ENCODE measurements at regions not wholly inside any gene's neighbourhood (a gene's known extent, or its start where the extent isn't known, plus 50 kb on each side); places are given as distances from the start of the nearest gene placed in this dataset.
"Not testable (repeated sequence)": the region's sequence is repeated elsewhere in the genome, so short reads cannot be mapped to it uniquely, and the experiment has no call there.

DNA sequence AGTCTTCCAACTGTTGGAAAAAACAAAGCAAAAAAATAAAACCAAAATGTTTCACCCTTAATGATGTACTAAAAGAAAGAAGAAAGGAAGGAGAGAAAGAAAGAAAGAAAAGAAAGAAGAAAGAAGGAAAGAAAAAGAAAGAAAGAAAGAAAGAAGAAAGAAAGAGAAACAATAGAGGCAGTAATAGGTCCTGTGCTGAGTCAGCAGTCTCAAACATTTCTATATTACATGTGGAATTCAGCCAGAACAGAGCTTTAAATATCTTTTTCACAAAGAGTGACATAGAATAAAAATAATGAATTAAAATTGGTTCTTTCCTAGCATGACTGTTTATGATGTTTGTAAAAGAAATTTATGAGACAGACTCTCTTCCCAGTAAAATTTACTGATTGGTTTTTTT is 1135.3 kb upstream of the CDH8 start:
- H3K4me1 ChIP-seq (ENCODE audit: control insufficient read depth, insufficient read depth, low read length), result no peaks in the 10 kb centered on the region
- H3K4me3 ChIP-seq (ENCODE audit: low read length in 2 of 2), result no peak overlapping the region
- H3K9me3 ChIP-seq (ENCODE audit: control insufficient read depth in 2 of 2, low read length in 2 of 2), result no peaks in the 10 kb centered on the region
- no peaks in the 10 kb centered on the region for H3K36me3 ChIP-seq (ENCODE audit: control insufficient read depth in 2 of 2, insufficient read depth in 2 of 2, low read length in 2 of 2)
- no peak overlapping the region for H3K9ac ChIP-seq (ENCODE audit: low read length in 2 of 2)
- no peak overlapping the region for H3K27ac ChIP-seq (ENCODE audit: low read length)
- H3K27me3 ChIP-seq (ENCODE audit: control insufficient read depth in 1 of 2, insufficient read depth in 2 of 2, low read length in 2 of 2), result no peaks in the 10 kb centered on the region

DNA sequence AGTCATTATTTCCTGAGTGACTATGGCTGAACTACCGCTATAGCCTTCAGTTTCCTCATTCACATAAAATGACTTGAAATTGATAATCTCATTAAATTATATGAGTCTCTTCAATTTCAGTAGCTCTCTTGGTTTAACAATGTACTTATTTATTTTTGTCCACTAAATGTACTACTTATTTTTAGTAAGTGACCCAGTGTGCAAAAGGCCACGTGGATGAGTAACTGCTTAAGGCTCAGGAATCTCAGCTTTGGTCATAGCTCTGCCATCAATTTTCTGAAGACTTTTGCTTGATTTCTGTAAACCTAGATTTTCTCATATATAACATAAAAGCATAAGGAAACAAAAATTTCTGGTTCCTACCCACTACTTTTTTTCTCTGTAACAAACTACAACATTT is 1132.9 kb upstream of the CDH8 start:
- H3K9ac ChIP-seq (ENCODE audit: low read length in 2 of 2), result no peak overlapping the region
- H3K4me1 ChIP-seq (ENCODE audit: control insufficient read depth, insufficient read depth, low read length), result no peaks in the 10 kb centered on the region
- no peaks in the 10 kb centered on the region for H3K9me3 ChIP-seq (ENCODE audit: control insufficient read depth in 2 of 2, low read length in 2 of 2)
- H3K27ac ChIP-seq (ENCODE audit: low read length), result no peak overlapping the region
- H3K27me3 ChIP-seq (ENCODE audit: control insufficient read depth in 1 of 2, insufficient read depth in 2 of 2, low read length in 2 of 2), result no peaks in the 10 kb centered on the region
- H3K4me3 ChIP-seq (ENCODE audit: low read length in 2 of 2), result no peak overlapping the region
- H3K36me3 ChIP-seq (ENCODE audit: control insufficient read depth in 2 of 2, insufficient read depth in 2 of 2, low read length in 2 of 2), result no peaks in the 10 kb centered on the region

DNA sequence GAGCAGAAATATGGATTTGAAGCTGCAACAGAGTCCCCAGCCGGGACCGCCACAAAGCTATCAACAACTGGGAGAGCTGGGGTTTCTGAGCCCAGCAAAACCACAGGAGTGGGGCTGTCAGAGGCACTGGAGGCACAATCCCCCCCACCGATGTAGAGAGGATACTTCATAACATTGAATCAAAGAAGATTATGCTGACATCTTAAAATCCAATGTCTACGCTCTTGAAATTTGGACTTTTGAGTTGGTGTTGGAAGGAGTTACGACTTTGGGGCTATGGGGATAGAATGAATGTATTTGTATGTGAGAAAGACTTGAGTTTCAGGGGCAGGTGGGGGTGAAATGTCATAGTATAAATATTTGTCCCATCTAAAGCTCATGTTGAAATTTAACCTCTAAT is 1121.6 kb upstream of the CDH8 start:
- H3K4me1 ChIP-seq (ENCODE audit: control insufficient read depth, insufficient read depth, low read length), result no peaks in the 10 kb centered on the region
- no peaks in the 10 kb centered on the region for H3K36me3 ChIP-seq (ENCODE audit: control insufficient read depth in 2 of 2, insufficient read depth in 2 of 2, low read length in 2 of 2)
- no peak overlapping the region for H3K4me3 ChIP-seq (ENCODE audit: low read length in 2 of 2)
- no peaks in the 10 kb centered on the region for H3K9me3 ChIP-seq (ENCODE audit: control insufficient read depth in 2 of 2, low read length in 2 of 2)
- H3K27me3 ChIP-seq (ENCODE audit: control insufficient read depth in 1 of 2, insufficient read depth in 2 of 2, low read length in 2 of 2), result no peaks in the 10 kb centered on the region
- H3K27ac ChIP-seq (ENCODE audit: low read length), result no peak overlapping the region
- no peak overlapping the region for H3K9ac ChIP-seq (ENCODE audit: low read length in 2 of 2)

DNA sequence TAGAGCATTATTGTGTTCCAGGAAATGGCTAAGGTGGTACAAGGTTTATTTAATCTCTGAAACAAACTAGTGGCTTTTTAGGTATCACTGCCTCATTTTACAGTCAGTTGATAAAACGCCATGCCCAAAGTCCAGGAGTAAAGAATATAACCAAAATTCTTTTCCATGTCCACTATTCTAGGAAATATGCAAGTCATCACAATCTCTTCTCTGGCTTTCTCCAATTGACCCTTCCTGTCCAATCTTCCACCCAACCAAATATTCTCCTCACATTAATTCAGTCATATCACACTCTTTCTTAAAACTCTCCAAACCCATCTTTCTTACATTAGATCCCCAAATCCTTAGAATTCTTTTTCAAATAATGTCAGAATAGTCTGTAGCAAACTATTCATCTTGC is 1110.0 kb upstream of the CDH8 start:
- no peaks in the 10 kb centered on the region for H3K4me1 ChIP-seq (ENCODE audit: control insufficient read depth, insufficient read depth, low read length)
- H3K36me3 ChIP-seq (ENCODE audit: control insufficient read depth in 2 of 2, insufficient read depth in 2 of 2, low read length in 2 of 2), result no peaks in the 10 kb centered on the region
- no peaks in the 10 kb centered on the region for H3K9me3 ChIP-seq (ENCODE audit: control insufficient read depth in 2 of 2, low read length in 2 of 2)
- no peak overlapping the region for H3K27ac ChIP-seq (ENCODE audit: low read length)
- H3K9ac ChIP-seq (ENCODE audit: low read length in 2 of 2), result no peak overlapping the region
- H3K4me3 ChIP-seq (ENCODE audit: low read length in 2 of 2), result no peak overlapping the region
- no peaks in the 10 kb centered on the region for H3K27me3 ChIP-seq (ENCODE audit: control insufficient read depth in 1 of 2, insufficient read depth in 2 of 2, low read length in 2 of 2)

DNA sequence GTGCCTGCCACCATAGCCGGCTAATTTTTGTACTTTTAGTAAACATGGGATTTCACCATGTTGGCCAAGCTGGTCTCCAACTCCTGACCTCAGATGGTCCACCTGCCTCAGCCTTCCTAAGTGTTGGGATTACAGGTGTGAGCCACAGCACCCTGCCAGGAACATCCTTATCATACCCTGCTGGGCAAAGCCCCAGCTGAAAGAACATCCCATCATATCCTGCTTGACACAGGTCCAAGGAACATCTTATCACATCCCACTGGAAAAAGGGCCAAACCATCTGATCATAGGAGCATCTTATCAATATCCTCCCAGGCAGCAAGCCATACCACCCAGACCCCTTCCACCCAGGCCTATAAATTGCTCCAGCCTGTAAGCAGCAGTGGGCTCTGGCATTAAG is 1109.2 kb upstream of the CDH8 start:
- Histone ChIP-seq H3K27me3 (ENCODE audit: control insufficient read depth in 1 of 2, insufficient read depth in 2 of 2, low read length in 2 of 2) (no peaks in the 10 kb centered on the region), H3K9me3 (ENCODE audit: control insufficient read depth in 2 of 2, low read length in 2 of 2) (no peaks in the 10 kb centered on the region), H3K9ac (ENCODE audit: low read length in 2 of 2) (no peak overlapping the region), H3K36me3 (ENCODE audit: control insufficient read depth in 2 of 2, insufficient read depth in 2 of 2, low read length in 2 of 2) (no peaks in the 10 kb centered on the region), H3K27ac (ENCODE audit: low read length) (no peak overlapping the region), H3K4me3 (ENCODE audit: low read length in 2 of 2) (no peak overlapping the region), H3K4me1 (ENCODE audit: control insufficient read depth, insufficient read depth, low read length) (no peaks in the 10 kb centered on the region)

DNA sequence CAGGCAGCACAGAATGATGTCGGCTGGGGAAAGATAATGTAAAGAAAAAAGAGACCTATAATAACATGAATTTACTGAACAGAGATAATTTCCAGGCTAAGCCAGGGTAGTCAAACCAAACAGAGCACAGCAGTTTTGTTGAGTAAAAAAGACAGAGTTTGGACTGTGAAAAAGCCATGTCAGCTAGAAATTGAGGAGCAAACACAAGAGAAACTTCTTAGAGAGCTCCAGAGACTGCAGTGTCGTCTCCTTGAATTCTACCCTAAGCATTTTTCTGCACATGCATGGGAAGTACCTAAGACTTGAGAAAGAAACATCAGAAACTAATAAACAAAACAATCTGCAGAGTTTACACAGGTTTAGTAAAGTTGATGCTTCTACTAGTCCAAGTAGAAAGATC is 1098.8 kb upstream of the CDH8 start:
- no peaks in the 10 kb centered on the region for H3K36me3 ChIP-seq (ENCODE audit: control insufficient read depth in 2 of 2, insufficient read depth in 2 of 2, low read length in 2 of 2)
- H3K9ac ChIP-seq (ENCODE audit: low read length in 2 of 2), result no peak overlapping the region
- H3K9me3 ChIP-seq (ENCODE audit: control insufficient read depth in 2 of 2, low read length in 2 of 2), result no peaks in the 10 kb centered on the region
- H3K27me3 ChIP-seq (ENCODE audit: control insufficient read depth in 1 of 2, insufficient read depth in 2 of 2, low read length in 2 of 2), result no peaks in the 10 kb centered on the region
- H3K4me1 ChIP-seq (ENCODE audit: control insufficient read depth, insufficient read depth, low read length), result no peaks in the 10 kb centered on the region
- H3K27ac ChIP-seq (ENCODE audit: low read length), result no peak overlapping the region
- H3K4me3 ChIP-seq (ENCODE audit: low read length in 2 of 2), result no peak overlapping the region

DNA sequence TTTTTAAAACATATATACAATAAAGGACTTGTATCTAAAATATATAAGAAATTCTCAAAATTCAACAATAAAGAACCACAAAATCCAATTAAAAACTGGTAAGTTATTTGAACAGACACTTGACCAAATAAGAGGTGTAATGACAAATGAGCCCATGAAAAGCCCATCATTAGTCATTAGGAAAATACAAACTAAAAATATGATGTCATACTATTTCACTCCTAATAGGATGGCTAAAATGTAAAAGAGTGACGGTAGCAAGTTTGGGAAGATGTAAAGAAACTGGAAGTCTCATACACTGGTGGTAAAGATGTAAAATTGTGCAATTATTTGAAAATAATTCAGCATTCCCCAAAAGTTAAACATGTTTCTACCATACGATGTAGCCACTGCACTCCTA is 1095.3 kb upstream of the CDH8 start:
- Histone ChIP-seq H3K36me3 (ENCODE audit: control insufficient read depth in 2 of 2, insufficient read depth in 2 of 2, low read length in 2 of 2) (no peaks in the 10 kb centered on the region), H3K9me3 (ENCODE audit: control insufficient read depth in 2 of 2, low read length in 2 of 2) (no peaks in the 10 kb centered on the region), H3K9ac (ENCODE audit: low read length in 2 of 2) (no peak overlapping the region), H3K4me3 (ENCODE audit: low read length in 2 of 2) (no peak overlapping the region), H3K27ac (ENCODE audit: low read length) (no peak overlapping the region), H3K27me3 (ENCODE audit: control insufficient read depth in 1 of 2, insufficient read depth in 2 of 2, low read length in 2 of 2) (no peaks in the 10 kb centered on the region), H3K4me1 (ENCODE audit: control insufficient read depth, insufficient read depth, low read length) (no peaks in the 10 kb centered on the region)

DNA sequence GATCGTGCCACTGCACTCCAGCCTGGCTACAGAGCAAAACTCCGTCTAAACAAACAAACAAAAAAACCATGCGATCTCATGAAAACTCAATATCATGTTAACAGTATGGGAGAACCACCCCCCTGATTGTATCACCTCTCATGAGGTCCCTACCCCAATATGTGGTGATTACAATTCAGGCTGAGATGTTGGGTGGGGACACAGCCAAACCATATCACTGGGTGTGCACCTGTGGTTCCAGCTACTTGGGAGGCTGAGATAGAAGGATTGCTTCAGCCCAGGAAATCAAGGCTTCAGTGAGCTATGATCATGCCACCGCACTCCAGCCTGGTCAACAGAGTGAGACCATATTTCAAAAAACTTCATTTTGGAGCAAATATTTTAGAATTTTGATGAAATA is 1094.7 kb upstream of the CDH8 start:
- Histone ChIP-seq H3K27me3 (ENCODE audit: control insufficient read depth in 1 of 2, insufficient read depth in 2 of 2, low read length in 2 of 2) (no peaks in the 10 kb centered on the region), H3K9ac (ENCODE audit: low read length in 2 of 2) (no peak overlapping the region), H3K9me3 (ENCODE audit: control insufficient read depth in 2 of 2, low read length in 2 of 2) (no peaks in the 10 kb centered on the region), H3K4me1 (ENCODE audit: control insufficient read depth, insufficient read depth, low read length) (no peaks in the 10 kb centered on the region), H3K36me3 (ENCODE audit: control insufficient read depth in 2 of 2, insufficient read depth in 2 of 2, low read length in 2 of 2) (no peaks in the 10 kb centered on the region), H3K27ac (ENCODE audit: low read length) (no peak overlapping the region), H3K4me3 (ENCODE audit: low read length in 2 of 2) (no peak overlapping the region)

DNA sequence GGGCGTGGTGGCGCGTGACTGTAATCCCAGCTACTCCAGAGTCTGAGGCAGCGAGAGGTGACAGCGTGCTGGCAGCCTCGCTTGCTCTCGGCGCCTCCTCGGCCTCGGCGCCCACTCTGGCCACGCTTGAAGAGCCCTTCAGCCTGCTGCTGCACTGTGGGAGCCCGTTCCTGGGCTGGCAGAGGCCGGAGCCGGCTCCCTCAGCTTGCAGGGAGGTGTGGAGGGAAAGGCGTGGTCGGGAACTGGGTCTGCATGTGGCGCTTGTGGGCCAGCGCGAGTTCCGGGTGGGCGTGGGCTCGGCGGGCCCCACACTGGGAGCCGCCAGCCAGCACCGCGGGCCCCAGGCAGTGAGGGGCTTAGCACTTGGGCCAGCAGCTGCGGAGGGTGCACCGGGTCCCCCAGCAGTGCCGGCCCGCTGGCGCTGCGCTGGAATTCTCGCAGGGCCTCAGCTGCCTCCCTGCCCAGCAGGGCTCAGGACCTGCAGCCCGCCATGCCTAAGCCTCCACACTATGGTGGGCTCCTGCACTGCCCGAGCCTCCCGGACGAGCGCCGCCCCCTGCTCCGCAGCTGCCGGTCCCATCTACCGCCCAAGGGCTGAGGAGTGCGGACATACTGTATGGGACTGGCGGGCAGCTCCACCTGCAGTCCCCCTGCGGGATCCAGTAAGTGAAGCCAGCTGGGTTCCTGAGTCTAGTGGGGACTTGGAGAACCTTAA is 1093.3 kb upstream of the CDH8 start:
- Histone ChIP-seq H3K9me3 (ENCODE audit: control insufficient read depth in 2 of 2, low read length in 2 of 2) (no peaks in the 10 kb centered on the region), H3K9ac (ENCODE audit: low read length in 2 of 2) (no peak overlapping the region), H3K4me3 (ENCODE audit: low read length in 2 of 2) (no peak overlapping the region), H3K4me1 (ENCODE audit: control insufficient read depth, insufficient read depth, low read length) (no peaks in the 10 kb centered on the region), H3K36me3 (ENCODE audit: control insufficient read depth in 2 of 2, insufficient read depth in 2 of 2, low read length in 2 of 2) (no peaks in the 10 kb centered on the region), H3K27me3 (ENCODE audit: control insufficient read depth in 1 of 2, insufficient read depth in 2 of 2, low read length in 2 of 2) (no peaks in the 10 kb centered on the region), H3K27ac (ENCODE audit: low read length) (no peak overlapping the region)

DNA sequence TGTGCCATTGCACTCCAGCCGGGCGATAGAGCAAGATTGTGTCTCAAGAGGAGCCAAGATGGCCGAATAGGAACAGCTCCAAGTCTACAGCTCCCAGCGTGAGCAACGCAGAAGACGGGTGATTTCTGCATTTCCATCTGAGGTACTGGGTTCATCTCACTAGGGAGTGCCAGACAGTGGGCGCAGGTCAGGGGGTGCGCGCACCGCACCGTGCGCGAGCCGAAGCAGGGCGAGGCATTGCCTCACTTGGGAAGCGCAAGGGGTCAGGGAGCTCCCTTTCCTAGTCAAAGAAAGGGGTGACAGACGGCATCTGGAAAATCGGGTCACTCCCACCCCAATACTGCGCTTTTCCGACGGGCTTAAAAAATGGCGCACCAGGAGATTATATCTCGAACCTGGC is 1083.7 kb upstream of the CDH8 start:
- H3K9ac ChIP-seq (ENCODE audit: low read length in 2 of 2); H3K4me3 ChIP-seq (ENCODE audit: low read length in 2 of 2); H3K27me3 ChIP-seq (ENCODE audit: control insufficient read depth in 1 of 2, insufficient read depth in 2 of 2, low read length in 2 of 2); H3K9me3 ChIP-seq (ENCODE audit: control insufficient read depth in 2 of 2, low read length in 2 of 2); H3K27ac ChIP-seq (ENCODE audit: low read length); H3K36me3 ChIP-seq (ENCODE audit: control insufficient read depth in 2 of 2, insufficient read depth in 2 of 2, low read length in 2 of 2); H3K4me1 ChIP-seq (ENCODE audit: control insufficient read depth, insufficient read depth, low read length): not testable (repeated sequence)

DNA sequence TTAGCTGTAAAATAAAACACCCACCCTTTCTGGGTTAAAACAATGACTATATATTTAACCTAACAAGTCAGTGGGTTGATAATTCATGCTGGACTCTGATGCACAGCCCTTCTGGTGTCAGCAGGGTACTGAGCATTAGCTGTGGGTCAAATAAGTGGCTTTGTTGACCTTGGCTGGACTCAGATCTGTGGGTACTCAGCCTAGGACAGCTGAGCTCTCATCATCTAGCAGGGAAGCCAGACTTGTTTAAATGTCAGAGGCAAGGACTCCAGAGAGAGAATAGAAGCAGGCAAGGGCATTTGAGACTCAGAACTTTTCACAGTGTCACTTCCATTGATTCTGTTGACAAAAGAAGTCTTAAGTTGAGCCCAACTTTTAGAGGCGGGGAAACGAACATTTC is 1063.8 kb upstream of the CDH8 start:
- no peaks in the 10 kb centered on the region for H3K36me3 ChIP-seq (ENCODE audit: control insufficient read depth in 2 of 2, insufficient read depth in 2 of 2, low read length in 2 of 2)

More for the DNA sequence above, 1063.8 kb upstream of the CDH8 start:
- no peak overlapping the region for H3K27ac ChIP-seq (ENCODE audit: low read length)
- no peaks in the 10 kb centered on the region for H3K27me3 ChIP-seq (ENCODE audit: control insufficient read depth in 1 of 2, insufficient read depth in 2 of 2, low read length in 2 of 2)
- H3K9ac ChIP-seq (ENCODE audit: low read length in 2 of 2), result no peak overlapping the region
- no peaks in the 10 kb centered on the region for H3K9me3 ChIP-seq (ENCODE audit: control insufficient read depth in 2 of 2, low read length in 2 of 2)
- H3K4me1 ChIP-seq (ENCODE audit: control insufficient read depth, insufficient read depth, low read length), result no peaks in the 10 kb centered on the region
- no peak overlapping the region for H3K4me3 ChIP-seq (ENCODE audit: low read length in 2 of 2)

Data from stomach smooth muscle (tissue), 2 donors.